ENCODE measurements at regions not wholly inside any gene's neighbourhood (a gene's known extent, or its start where the extent isn't known, plus 50 kb on each side); places are given as distances from the start of the nearest gene placed in this dataset.

DNA sequence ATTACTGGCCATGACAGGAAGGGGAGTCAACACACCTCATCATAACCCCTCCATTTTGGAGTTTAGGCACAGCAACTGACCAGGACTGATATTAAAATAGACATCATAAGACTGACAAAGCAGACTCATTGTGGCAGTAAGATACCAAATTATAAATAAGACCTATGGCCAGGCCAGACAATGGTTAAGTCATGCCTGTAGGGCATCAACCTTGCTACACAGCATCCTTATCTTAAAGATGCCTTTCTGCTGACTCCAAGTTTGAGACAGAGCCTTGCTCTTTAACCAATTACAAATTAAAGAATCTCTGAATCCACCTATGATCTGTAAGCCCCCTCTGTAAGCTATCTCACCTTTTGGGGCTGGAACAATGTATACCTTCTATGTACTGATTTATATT, 65.5 kb downstream of the VCX2 start:
- TF ChIP-seq, protein P1, sequence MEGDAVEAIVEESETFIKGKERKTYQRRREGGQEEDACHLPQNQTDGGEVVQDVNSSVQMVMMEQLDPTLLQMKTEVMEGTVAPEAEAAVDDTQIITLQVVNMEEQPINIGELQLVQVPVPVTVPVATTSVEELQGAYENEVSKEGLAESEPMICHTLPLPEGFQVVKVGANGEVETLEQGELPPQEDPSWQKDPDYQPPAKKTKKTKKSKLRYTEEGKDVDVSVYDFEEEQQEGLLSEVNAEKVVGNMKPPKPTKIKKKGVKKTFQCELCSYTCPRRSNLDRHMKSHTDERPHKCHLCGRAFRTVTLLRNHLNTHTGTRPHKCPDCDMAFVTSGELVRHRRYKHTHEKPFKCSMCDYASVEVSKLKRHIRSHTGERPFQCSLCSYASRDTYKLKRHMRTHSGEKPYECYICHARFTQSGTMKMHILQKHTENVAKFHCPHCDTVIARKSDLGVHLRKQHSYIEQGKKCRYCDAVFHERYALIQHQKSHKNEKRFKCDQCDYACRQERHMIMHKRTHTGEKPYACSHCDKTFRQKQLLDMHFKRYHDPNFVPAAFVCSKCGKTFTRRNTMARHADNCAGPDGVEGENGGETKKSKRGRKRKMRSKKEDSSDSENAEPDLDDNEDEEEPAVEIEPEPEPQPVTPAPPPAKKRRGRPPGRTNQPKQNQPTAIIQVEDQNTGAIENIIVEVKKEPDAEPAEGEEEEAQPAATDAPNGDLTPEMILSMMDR (IDR thresholded peaks at IDR 0.05; ENCODE audit: partially characterized antibody, unreplicated experiment) = no peak
- H3K4me1 Mint-ChIP-seq (ENCODE audit: low read depth, unreplicated experiment) = no peaks in the 10 kb centered on the region
- no peak for DNase-seq
- H3K4me3 Mint-ChIP-seq (ENCODE audit: unreplicated experiment) = no peak overlapping the region
- H3K36me3 Mint-ChIP-seq (ENCODE audit: unreplicated experiment) = peaks cover 7% of the 10 kb centered on the region
- no peak overlapping the region for H3K27ac Mint-ChIP-seq (ENCODE audit: unreplicated experiment)
- H3K27me3 Mint-ChIP-seq (ENCODE audit: unreplicated experiment) = peaks cover 1% of the 10 kb centered on the region
- no peaks in the 10 kb centered on the region for H3K9me3 Mint-ChIP-seq (ENCODE audit: unreplicated experiment)

DNA sequence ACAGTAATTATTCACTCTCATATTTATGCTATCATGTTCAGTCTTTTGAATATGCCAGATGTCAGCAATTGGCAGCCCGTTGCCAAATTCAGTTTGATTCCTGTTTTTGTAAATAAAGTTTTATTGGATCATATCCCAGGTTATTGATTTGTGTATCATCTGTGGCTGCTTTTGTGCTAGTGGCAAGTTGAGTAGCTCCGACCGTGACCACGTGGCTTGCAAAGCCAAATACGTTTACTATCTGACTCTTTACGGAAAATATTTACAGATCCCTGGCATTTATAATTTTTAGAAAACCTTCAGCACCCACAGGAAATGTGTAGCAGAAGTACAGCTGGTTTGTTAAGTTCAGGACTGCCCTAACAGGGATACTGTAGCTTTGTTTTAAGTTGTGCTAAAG, 67.4 kb downstream of the VCX2 start:
- no peak overlapping the region for H3K27ac Mint-ChIP-seq (ENCODE audit: unreplicated experiment)
- DNase-seq = no peak
- H3K36me3 Mint-ChIP-seq (ENCODE audit: unreplicated experiment) = peaks cover 1% of the 10 kb centered on the region

DNA sequence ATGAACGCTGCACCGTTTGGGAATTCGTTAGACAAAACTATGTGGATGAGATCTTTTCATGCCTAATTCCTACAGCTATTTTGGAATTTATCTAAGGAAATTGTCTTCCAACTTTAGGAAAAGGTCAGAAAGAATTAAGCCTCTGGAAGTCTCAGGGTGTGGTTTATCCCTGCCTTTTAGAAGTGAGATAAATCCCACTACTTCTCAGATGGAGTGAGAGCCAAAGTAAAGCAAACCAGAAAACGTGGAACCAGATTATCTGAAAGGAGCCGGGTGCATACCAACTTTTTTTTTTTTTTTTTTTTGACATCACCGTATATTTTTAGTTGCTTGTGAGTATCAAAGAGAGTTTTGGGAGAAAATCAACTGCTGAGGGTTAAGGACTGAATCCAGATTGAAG, 79.6 kb downstream of the VCX2 start:
- no peaks in the 10 kb centered on the region for H3K4me1 Mint-ChIP-seq (ENCODE audit: low read depth, unreplicated experiment)
- TF ChIP-seq, protein P1 (IDR thresholded peaks at IDR 0.05; ENCODE audit: partially characterized antibody, unreplicated experiment) = no peak
- no peak for DNase-seq
- H3K9me3 Mint-ChIP-seq (ENCODE audit: unreplicated experiment) = no peaks in the 10 kb centered on the region
- no peak overlapping the region for H3K27ac Mint-ChIP-seq (ENCODE audit: unreplicated experiment)
- H3K36me3 Mint-ChIP-seq (ENCODE audit: unreplicated experiment) = no peaks in the 10 kb centered on the region
- H3K27me3 Mint-ChIP-seq (ENCODE audit: unreplicated experiment) = no peaks in the 10 kb centered on the region
- no peak overlapping the region for H3K4me3 Mint-ChIP-seq (ENCODE audit: unreplicated experiment)

More for the DNA sequence above, 67.4 kb downstream of the VCX2 start:
- Mint-ChIP-seq H3K4me1 (ENCODE audit: low read depth, unreplicated experiment) (no peaks in the 10 kb centered on the region), H3K27me3 (ENCODE audit: unreplicated experiment) (peaks cover 1% of the 10 kb centered on the region), H3K4me3 (ENCODE audit: unreplicated experiment) (no peak overlapping the region), H3K9me3 (ENCODE audit: unreplicated experiment) (no peaks in the 10 kb centered on the region)
- TF ChIP-seq, protein P1 (IDR thresholded peaks at IDR 0.05; ENCODE audit: partially characterized antibody, unreplicated experiment) = no peak

DNA sequence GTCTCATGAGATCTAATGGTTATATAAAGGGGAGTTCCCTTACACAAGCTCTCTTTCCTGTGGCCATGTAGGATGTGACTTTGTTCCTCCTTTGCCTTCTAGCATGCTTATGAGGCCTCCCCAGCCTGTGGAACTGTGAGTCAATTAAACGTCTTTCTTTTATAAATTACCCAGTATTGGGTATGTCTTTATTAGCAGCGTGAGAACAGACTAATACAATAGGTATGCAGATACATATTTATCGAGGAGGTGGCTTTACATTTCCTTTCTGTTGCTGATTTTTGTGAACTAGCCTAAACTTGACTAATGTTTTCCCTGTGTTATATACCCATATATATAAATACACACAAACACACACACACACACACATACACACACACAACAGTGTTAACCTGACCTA, 80.2 kb downstream of the VCX2 start:
- DNase-seq = no peak
- Mint-ChIP-seq H3K4me3 (ENCODE audit: unreplicated experiment) (no peak overlapping the region), H3K4me1 (ENCODE audit: low read depth, unreplicated experiment) (no peaks in the 10 kb centered on the region), H3K9me3 (ENCODE audit: unreplicated experiment) (no peaks in the 10 kb centered on the region), H3K27ac (ENCODE audit: unreplicated experiment) (no peak overlapping the region), H3K36me3 (ENCODE audit: unreplicated experiment) (no peaks in the 10 kb centered on the region), H3K27me3 (ENCODE audit: unreplicated experiment) (no peaks in the 10 kb centered on the region)
- TF ChIP-seq, protein P1 (IDR thresholded peaks at IDR 0.05; ENCODE audit: partially characterized antibody, unreplicated experiment) = no peak

DNA sequence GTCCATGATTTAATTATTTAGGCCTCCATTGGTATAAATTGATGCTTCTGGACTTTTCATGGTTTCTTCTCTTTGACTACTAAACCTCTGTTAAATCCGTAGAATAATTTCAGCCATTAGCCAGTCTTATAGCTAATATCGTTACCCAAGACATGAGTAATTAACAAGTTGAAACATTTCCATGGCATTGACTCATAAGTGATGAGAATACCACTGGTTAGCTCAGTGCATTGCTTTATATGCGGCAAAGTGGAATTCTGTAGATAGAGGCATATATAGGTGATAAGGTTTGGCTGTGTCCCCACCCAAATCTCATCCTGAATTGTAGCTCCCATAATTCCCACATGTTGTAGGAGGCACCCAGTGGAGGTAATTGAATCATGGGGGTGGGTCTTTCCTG, 80.6 kb downstream of the VCX2 start:
- Mint-ChIP-seq H3K27me3 (ENCODE audit: unreplicated experiment) (no peaks in the 10 kb centered on the region), H3K4me1 (ENCODE audit: low read depth, unreplicated experiment) (no peaks in the 10 kb centered on the region), H3K4me3 (ENCODE audit: unreplicated experiment) (no peak overlapping the region), H3K27ac (ENCODE audit: unreplicated experiment) (no peak overlapping the region), H3K9me3 (ENCODE audit: unreplicated experiment) (no peaks in the 10 kb centered on the region), H3K36me3 (ENCODE audit: unreplicated experiment) (no peaks in the 10 kb centered on the region)
- no peak for DNase-seq
- TF ChIP-seq, protein P1 (IDR thresholded peaks at IDR 0.05; ENCODE audit: partially characterized antibody, unreplicated experiment) = no peak

Measured in glutamatergic neuron (in vitro differentiated cells).